ENCODE measurements at regions not wholly inside any gene's neighbourhood (a gene's known extent, or its start where the extent isn't known, plus 50 kb on each side); places are given as distances from the start of the nearest gene placed in this dataset.
"Not testable (repeated sequence)": the region's sequence is repeated elsewhere in the genome, so short reads cannot be mapped to it uniquely, and the experiment has no call there.

DNA sequence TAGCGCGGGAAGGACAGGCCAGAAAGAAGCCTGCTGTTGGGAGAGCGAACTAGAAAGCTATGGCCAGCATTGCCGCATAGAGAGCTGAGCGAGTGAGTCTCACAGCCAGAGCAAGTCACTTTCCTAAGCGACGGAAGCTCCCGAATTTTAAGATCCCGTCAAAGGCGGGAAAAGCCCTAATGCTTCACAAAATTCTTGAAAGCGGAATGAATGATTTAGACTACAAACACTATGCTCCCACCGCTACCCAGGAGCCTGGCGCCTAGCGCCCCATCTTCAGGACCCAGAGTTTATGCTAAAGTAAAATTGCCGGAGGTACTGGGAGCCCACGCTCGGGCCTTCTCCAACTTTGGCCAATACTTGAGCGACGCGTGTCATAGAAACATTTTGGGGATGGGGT, 409.9 kb upstream of the ESRRG start:
- no peaks in the 10 kb centered on the region for H3K36me3 ChIP-seq
- H3K27ac ChIP-seq: no peak overlapping the region
- no peaks in the 10 kb centered on the region for H3K9me3 ChIP-seq
- DNase-seq: no peak
- intact Hi-C loops (cut with DNase I): no loop called here
- no peak overlapping the region for H3K4me3 ChIP-seq (replicated peaks in 1 of 3)
- no peaks in the 10 kb centered on the region for H3K27me3 ChIP-seq
- WGBS, 2 donors: 85 to 91% methylated on average over 20 of the region's 20 CpGs
- TF ChIP-seq POLR2A (IDR thresholded peaks at IDR 0.05): no peak
- TF ChIP-seq, protein P1, sequence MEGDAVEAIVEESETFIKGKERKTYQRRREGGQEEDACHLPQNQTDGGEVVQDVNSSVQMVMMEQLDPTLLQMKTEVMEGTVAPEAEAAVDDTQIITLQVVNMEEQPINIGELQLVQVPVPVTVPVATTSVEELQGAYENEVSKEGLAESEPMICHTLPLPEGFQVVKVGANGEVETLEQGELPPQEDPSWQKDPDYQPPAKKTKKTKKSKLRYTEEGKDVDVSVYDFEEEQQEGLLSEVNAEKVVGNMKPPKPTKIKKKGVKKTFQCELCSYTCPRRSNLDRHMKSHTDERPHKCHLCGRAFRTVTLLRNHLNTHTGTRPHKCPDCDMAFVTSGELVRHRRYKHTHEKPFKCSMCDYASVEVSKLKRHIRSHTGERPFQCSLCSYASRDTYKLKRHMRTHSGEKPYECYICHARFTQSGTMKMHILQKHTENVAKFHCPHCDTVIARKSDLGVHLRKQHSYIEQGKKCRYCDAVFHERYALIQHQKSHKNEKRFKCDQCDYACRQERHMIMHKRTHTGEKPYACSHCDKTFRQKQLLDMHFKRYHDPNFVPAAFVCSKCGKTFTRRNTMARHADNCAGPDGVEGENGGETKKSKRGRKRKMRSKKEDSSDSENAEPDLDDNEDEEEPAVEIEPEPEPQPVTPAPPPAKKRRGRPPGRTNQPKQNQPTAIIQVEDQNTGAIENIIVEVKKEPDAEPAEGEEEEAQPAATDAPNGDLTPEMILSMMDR (IDR thresholded peaks at IDR 0.05): no peak
- peaks cover 11 to 21% of the 10 kb centered on the region in 2 donors for H3K4me1 ChIP-seq

- H3K4me3 ChIP-seq (replicated peaks in 1 of 3); intact Hi-C loops (cut with DNase I); H3K27ac ChIP-seq; H3K36me3 ChIP-seq; H3K27me3 ChIP-seq; H3K9me3 ChIP-seq; H3K4me1 ChIP-seq; DNase-seq: not testable (repeated sequence)
- WGBS, 2 donors: 87 to 93% methylated on average over 1 of the region's 1 CpG
Observed at GRCh38 chr1:217123340-217123739, 400.1 kb upstream of the ESRRG start.

- no peaks in the 10 kb centered on the region for H3K36me3 ChIP-seq
- H3K9me3 ChIP-seq: no peaks in the 10 kb centered on the region
- intact Hi-C loops (cut with DNase I): no loop called here
- H3K27ac ChIP-seq: no peak overlapping the region
- H3K27me3 ChIP-seq: no peaks in the 10 kb centered on the region
- H3K4me1 ChIP-seq: no peaks in the 10 kb centered on the region
- no peak overlapping the region for H3K4me3 ChIP-seq (replicated peaks in 1 of 3)
- DNase-seq: no peak
- TF ChIP-seq, protein P1 (IDR thresholded peaks at IDR 0.05): no peak
- TF ChIP-seq POLR2A (IDR thresholded peaks at IDR 0.05): no peak
Observed at GRCh38 chr1:217117973-217118465, 394.8 kb upstream of the ESRRG start.

DNA sequence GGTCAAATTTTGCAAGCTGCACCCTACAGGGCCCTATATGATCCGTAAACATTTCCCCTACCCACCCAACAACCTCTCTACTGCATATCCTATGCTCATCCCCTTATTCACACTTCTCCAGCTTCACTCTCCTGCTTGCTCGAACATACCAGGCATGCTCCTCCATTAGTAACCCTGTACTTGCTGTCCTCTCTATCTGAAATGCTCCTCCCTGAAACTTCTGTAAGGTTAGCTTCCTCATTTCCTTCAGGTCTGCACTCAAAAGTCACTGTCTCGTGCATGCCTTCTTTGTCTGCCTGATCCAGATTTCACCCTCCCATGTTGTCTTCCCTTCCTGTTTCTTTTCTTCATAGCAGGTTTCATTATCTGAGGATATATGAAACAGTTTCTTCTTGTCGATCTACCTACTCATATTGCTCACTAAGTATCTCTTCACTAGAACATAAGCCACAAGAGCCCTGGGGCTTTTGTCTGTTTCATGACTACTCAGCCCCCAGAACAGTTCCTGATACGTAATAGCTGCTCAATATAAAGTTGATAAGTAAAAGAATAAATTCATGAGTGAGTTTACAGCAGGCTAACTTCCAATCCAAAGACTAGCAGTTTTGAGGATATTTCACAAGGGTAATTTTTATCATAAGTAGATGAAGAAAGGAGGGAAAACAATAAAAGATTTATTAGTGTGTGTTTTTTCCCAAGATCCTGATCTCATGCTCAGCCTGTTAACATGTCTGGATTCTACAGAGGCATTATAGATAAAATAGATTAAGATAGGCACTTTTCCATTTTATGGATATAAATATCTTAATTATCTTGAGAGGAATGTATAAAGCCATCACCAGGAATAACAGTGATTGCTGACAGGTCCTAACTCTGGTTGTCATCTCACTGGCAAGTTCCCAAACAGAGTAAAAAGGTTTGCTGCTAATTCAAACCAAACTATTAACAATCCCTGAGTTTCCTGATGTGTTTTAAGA, 392.5 kb upstream of the ESRRG start:
- 69 to 78% methylated on average over 5 of the region's 5 CpGs for WGBS, 2 donors
- H3K27ac ChIP-seq: no peak overlapping the region
- TF ChIP-seq POLR2A (IDR thresholded peaks at IDR 0.05): no peak
- TF ChIP-seq, protein P1 (IDR thresholded peaks at IDR 0.05): no peak
- intact Hi-C loops (cut with DNase I): no loop called here
- no peak overlapping the region for H3K4me3 ChIP-seq (replicated peaks in 1 of 3)
- no peaks in the 10 kb centered on the region for H3K9me3 ChIP-seq
- no peaks in the 10 kb centered on the region for H3K4me1 ChIP-seq
- no peak for DNase-seq
- no peaks in the 10 kb centered on the region for H3K36me3 ChIP-seq
- H3K27me3 ChIP-seq: no peaks in the 10 kb centered on the region

GRCh38 chr1:217109928-217110327, 386.7 kb upstream of the ESRRG start:
- Histone ChIP-seq H3K27ac (no peak overlapping the region), H3K36me3 (no peaks in the 10 kb centered on the region), H3K27me3 (no peaks in the 10 kb centered on the region), H3K4me3 (replicated peaks in 1 of 3) (no peak overlapping the region), H3K4me1 (no peaks in the 10 kb centered on the region), H3K9me3 (no peaks in the 10 kb centered on the region)
- no peak for DNase-seq
- intact Hi-C loops (cut with DNase I): no loop called here
- TF ChIP-seq, protein P1 (IDR thresholded peaks at IDR 0.05): no peak
- TF ChIP-seq POLR2A (IDR thresholded peaks at IDR 0.05): no peak
- 76 to 88% methylated on average over 1 of the region's 1 CpG for WGBS, 2 donors
